ENCODE measurements at regions not wholly inside any gene's neighbourhood (a gene's known extent, or its start where the extent isn't known, plus 50 kb on each side); places are given as distances from the start of the nearest gene placed in this dataset.

DNA sequence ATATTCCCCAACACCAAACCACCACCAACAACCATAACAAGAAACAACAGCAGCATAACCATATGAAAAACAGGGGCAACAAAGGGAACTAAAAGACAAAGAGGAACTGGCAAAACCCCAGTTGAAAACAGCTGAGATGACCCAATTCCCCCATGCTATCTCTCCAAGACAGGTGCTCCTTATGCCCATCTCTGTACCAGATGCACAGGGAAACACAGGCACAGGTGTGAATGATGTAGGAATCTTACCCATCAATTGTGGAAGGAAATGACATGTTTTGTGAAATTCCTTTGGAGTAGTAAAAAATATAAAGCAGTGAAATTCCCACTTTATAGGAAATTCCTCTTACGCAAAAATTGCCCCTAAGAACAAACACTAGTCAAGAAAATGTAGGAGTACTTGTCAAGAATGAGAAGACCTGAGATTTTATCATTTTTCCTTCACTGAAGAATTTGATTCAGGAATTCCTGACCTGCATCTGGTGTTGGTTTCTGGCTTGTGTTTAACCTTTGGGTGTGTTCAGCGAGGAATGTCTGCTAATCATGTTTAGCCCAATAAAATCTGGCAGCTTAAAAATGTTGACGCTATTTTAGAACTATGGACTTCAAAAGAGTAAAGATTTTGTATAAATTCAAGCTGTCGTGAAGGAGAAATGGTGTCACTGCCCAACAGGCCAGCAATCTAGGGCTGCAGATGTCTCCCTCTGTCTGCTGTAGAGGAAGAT, 67.7 kb upstream of the ARHGAP28 start:
- H3F3A ChIP-seq (ENCODE audit: insufficient read depth, low read length, poor library complexity, severe bottlenecking): no peaks in the 10 kb centered on the region
- TF ChIP-seq EP300 (conservative IDR thresholded peaks at IDR 0.05; ENCODE audit: poor library complexity, severe bottlenecking) (no peak), POLR2AphosphoS5 (IDR thresholded peaks at IDR 0.05) (no peak), EZH2 (IDR thresholded peaks at IDR 0.05; ENCODE audit: borderline replicate concordance, insufficient read depth, low read length, poor library complexity, severe bottlenecking) (no peak), CTCF (IDR thresholded peaks at IDR 0.05; ENCODE audit: poor library complexity, severe bottlenecking) (no peak), MXI1 (conservative IDR thresholded peaks at IDR 0.05; ENCODE audit: poor library complexity, severe bottlenecking) (no peak), RAD21 (conservative IDR thresholded peaks at IDR 0.05) (no peak), TAF1 (IDR thresholded peaks at IDR 0.05; ENCODE audit: low read depth) (no peak), SMC3 (conservative IDR thresholded peaks at IDR 0.05; ENCODE audit: poor library complexity) (no peak)
- TF ChIP-seq, protein P1, sequence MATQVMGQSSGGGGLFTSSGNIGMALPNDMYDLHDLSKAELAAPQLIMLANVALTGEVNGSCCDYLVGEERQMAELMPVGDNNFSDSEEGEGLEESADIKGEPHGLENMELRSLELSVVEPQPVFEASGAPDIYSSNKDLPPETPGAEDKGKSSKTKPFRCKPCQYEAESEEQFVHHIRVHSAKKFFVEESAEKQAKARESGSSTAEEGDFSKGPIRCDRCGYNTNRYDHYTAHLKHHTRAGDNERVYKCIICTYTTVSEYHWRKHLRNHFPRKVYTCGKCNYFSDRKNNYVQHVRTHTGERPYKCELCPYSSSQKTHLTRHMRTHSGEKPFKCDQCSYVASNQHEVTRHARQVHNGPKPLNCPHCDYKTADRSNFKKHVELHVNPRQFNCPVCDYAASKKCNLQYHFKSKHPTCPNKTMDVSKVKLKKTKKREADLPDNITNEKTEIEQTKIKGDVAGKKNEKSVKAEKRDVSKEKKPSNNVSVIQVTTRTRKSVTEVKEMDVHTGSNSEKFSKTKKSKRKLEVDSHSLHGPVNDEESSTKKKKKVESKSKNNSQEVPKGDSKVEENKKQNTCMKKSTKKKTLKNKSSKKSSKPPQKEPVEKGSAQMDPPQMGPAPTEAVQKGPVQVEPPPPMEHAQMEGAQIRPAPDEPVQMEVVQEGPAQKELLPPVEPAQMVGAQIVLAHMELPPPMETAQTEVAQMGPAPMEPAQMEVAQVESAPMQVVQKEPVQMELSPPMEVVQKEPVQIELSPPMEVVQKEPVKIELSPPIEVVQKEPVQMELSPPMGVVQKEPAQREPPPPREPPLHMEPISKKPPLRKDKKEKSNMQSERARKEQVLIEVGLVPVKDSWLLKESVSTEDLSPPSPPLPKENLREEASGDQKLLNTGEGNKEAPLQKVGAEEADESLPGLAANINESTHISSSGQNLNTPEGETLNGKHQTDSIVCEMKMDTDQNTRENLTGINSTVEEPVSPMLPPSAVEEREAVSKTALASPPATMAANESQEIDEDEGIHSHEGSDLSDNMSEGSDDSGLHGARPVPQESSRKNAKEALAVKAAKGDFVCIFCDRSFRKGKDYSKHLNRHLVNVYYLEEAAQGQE (IDR thresholded peaks at IDR 0.05; ENCODE audit: borderline replicate concordance): no peak
- H3K9me2 ChIP-seq (ENCODE audit: insufficient read depth, low read length): no peaks in the 10 kb centered on the region
- no peaks in the 10 kb centered on the region for H3K79me2 ChIP-seq (replicated peaks; ENCODE audit: insufficient read depth, low read length)
- H2AFZ ChIP-seq (ENCODE audit: low read depth, low read length): no peak overlapping the region
- no peak overlapping the region for H3K9ac ChIP-seq (ENCODE audit: low read length)
- H3K4me2 ChIP-seq (ENCODE audit: low read length): no peak overlapping the region
- no peaks in the 10 kb centered on the region for H4K20me1 ChIP-seq (ENCODE audit: insufficient read depth)
- H3K4me3 ChIP-seq (ENCODE audit: low read length): no peak overlapping the region
- H3K36me3 ChIP-seq (ENCODE audit: insufficient read depth, low read length): no peaks in the 10 kb centered on the region
- H3K27me3 ChIP-seq (ENCODE audit: insufficient read depth, low read depth, low read length): no peaks in the 10 kb centered on the region
- no peak overlapping the region for H3K27ac ChIP-seq (ENCODE audit: low read length)
- H3K9me3 ChIP-seq (ENCODE audit: low read length): no peaks in the 10 kb centered on the region

DNA sequence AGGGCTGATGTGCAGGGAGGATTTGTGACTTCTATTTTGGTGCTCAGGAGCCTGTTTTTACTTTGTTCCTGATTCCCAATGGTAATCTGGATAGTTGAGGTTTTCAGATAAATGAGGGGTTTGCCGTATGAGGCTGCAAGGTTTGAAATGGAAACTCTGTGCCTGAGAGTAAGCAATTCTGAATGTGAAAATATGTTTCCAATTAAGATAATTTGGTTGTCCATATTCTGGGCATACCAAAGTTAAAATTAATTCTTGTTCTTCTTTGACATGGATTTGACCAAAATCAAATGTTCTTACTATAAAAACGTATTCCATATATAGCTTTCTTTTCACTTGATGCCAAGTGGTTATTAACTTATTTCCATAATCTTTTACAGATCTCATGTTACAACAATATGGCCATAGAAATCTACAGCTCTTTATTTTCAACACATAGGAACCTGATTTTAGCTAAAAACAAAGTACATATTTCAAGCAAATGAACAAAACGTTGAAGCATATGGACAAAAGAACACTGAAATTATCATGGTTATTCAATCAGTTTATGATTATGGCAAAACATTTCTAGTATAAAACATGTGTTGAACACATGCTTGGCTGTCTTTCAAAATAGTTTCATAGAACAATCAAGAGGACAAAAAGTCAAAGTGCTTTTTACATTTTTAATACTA, 63.4 kb upstream of the ARHGAP28 start:
- H4K20me1 ChIP-seq (ENCODE audit: insufficient read depth): no peaks in the 10 kb centered on the region
- no peaks in the 10 kb centered on the region for H3K79me2 ChIP-seq (replicated peaks; ENCODE audit: insufficient read depth, low read length)
- H3F3A ChIP-seq (ENCODE audit: insufficient read depth, low read length, poor library complexity, severe bottlenecking): no peaks in the 10 kb centered on the region
- H3K4me3 ChIP-seq (ENCODE audit: low read length): no peak overlapping the region
- H3K27ac ChIP-seq (ENCODE audit: low read length): no peak overlapping the region
- no peak overlapping the region for H3K9ac ChIP-seq (ENCODE audit: low read length)
- no peak overlapping the region for H2AFZ ChIP-seq (ENCODE audit: low read depth, low read length)
- no peak overlapping the region for H3K4me2 ChIP-seq (ENCODE audit: low read length)
- H3K9me3 ChIP-seq (ENCODE audit: low read length): no peaks in the 10 kb centered on the region
- no peaks in the 10 kb centered on the region for H3K36me3 ChIP-seq (ENCODE audit: insufficient read depth, low read length)
- H3K27me3 ChIP-seq (ENCODE audit: insufficient read depth, low read depth, low read length): no peaks in the 10 kb centered on the region
- TF ChIP-seq MXI1 (conservative IDR thresholded peaks at IDR 0.05; ENCODE audit: poor library complexity, severe bottlenecking): no peak
- no peak for TF ChIP-seq TAF1 (IDR thresholded peaks at IDR 0.05; ENCODE audit: low read depth)
- TF ChIP-seq RAD21 (conservative IDR thresholded peaks at IDR 0.05): no peak
- no peak for TF ChIP-seq EZH2 (IDR thresholded peaks at IDR 0.05; ENCODE audit: borderline replicate concordance, insufficient read depth, low read length, poor library complexity, severe bottlenecking)
- TF ChIP-seq, protein P1 (IDR thresholded peaks at IDR 0.05; ENCODE audit: borderline replicate concordance): no peak
- TF ChIP-seq SMC3 (conservative IDR thresholded peaks at IDR 0.05; ENCODE audit: poor library complexity): no peak
- no peak for TF ChIP-seq CTCF (IDR thresholded peaks at IDR 0.05; ENCODE audit: poor library complexity, severe bottlenecking)
- no peak for TF ChIP-seq EP300 (conservative IDR thresholded peaks at IDR 0.05; ENCODE audit: poor library complexity, severe bottlenecking)
- no peaks in the 10 kb centered on the region for H3K9me2 ChIP-seq (ENCODE audit: insufficient read depth, low read length)

Data from neural cell (in vitro differentiated cells).